HFFc6 (cell line): ENCODE measurements at regions not wholly inside any gene's neighbourhood (a gene's known extent, or its start where the extent isn't known, plus 50 kb on each side); places are given as distances from the start of the nearest gene placed in this dataset.

ENCODE experiments used
- DNase-seq: peaks from one replicate; pipeline ENCODE4 v3.0.0-alpha.2; 2018
- H3K27ac Mint-ChIP-seq: 2 replicates; pipeline ENCODE4 v1.8.0; 2020; ENCODE audit warnings: mild to moderate bottlenecking, mixed read lengths
- H3K27me3 Mint-ChIP-seq: 2 replicates; pipeline ENCODE4 v1.8.0; 2021; ENCODE audit warnings: mild to moderate bottlenecking, moderate library complexity, mixed read lengths; ENCODE audit not compliant: insufficient read depth
- H3K36me3 Mint-ChIP-seq: 2 replicates; pipeline ENCODE4 v1.8.0; 2021; ENCODE audit warnings: low read depth, mixed read lengths
- H3K4me1 Mint-ChIP-seq: 2 replicates; pipeline ENCODE4 v1.8.0; 2020; ENCODE audit warnings: low read depth, mixed read lengths
- H3K4me3 Mint-ChIP-seq: 2 replicates; pipeline ENCODE4 v1.8.0; 2020; ENCODE audit warnings: mild to moderate bottlenecking, moderate library complexity, mixed read lengths
- H3K9me3 Mint-ChIP-seq: 2 replicates; pipeline ENCODE4 v1.8.0; 2020; ENCODE audit warnings: mild to moderate bottlenecking, mixed read lengths
- TF ChIP-seq, protein P1 (sequence below): fragments of 200-600 bp; sonication (generic); IDR thresholded peaks from 2 replicates; pipeline ENCODE4 v1.5.0; 2021; ENCODE audit warnings: antibody characterized with exemption, mild to moderate bottlenecking

DNA sequence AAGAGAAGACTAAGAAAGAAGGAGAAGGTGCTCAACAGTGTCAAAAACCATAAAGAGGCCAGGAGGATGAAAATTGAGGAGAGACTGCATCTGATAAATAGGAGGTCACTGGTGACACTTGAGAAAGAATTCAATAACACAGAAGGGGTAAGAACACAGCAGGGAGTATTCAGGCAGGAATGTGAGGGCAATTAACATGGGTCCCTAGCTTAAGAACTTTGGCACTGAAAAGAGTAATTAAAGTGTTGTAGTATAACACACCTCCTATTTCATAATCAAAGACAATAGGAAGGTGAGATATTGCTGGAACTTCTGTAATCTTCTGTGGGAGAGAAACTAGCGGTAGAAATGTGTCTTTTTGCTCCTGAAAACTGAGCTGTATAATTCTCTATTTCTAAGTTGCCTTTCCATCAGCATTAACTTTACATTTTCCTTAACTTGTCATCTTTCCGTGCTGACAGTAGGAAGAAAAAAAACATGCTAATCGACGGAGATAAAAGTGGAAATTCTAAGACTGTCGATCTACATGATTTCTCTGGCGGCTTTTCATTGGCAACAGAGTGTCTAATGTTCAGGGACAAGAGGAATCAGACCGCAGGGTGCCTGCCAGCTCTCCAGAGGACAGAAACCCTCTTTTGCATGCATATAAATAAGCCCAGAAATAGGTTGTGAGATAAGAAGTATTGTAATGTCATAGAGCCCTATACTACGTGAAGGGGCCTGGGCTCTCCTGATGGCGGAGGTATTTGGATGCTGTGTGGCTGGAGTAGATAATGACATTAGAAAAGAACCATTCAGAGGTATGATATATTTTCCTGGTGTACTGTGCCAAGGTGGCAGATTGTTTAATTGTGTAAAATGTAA is 147.9 kb upstream of the GAP43 start:
- no peak for DNase-seq
- Mint-ChIP-seq H3K27ac (no peak overlapping the region), H3K36me3 (no peaks in the 10 kb centered on the region), H3K9me3 (no peaks in the 10 kb centered on the region), H3K27me3 (peaks cover 2% of the 10 kb centered on the region; the same call in 1 of the 2 replicates), H3K4me3 (no peak overlapping the region), H3K4me1 (no peaks in the 10 kb centered on the region)
- TF ChIP-seq, protein P1, sequence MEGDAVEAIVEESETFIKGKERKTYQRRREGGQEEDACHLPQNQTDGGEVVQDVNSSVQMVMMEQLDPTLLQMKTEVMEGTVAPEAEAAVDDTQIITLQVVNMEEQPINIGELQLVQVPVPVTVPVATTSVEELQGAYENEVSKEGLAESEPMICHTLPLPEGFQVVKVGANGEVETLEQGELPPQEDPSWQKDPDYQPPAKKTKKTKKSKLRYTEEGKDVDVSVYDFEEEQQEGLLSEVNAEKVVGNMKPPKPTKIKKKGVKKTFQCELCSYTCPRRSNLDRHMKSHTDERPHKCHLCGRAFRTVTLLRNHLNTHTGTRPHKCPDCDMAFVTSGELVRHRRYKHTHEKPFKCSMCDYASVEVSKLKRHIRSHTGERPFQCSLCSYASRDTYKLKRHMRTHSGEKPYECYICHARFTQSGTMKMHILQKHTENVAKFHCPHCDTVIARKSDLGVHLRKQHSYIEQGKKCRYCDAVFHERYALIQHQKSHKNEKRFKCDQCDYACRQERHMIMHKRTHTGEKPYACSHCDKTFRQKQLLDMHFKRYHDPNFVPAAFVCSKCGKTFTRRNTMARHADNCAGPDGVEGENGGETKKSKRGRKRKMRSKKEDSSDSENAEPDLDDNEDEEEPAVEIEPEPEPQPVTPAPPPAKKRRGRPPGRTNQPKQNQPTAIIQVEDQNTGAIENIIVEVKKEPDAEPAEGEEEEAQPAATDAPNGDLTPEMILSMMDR = no peak

GRCh38 chr3:115476472-115476871 is 146.8 kb upstream of the GAP43 start:
- Mint-ChIP-seq H3K9me3 (no peaks in the 10 kb centered on the region), H3K27ac (no peak overlapping the region), H3K27me3 (peaks cover 2% of the 10 kb centered on the region; the same call in 1 of the 2 replicates), H3K36me3 (no peaks in the 10 kb centered on the region), H3K4me3 (no peak overlapping the region), H3K4me1 (no peaks in the 10 kb centered on the region)
- TF ChIP-seq, protein P1 = no peak
- no peak for DNase-seq

DNA sequence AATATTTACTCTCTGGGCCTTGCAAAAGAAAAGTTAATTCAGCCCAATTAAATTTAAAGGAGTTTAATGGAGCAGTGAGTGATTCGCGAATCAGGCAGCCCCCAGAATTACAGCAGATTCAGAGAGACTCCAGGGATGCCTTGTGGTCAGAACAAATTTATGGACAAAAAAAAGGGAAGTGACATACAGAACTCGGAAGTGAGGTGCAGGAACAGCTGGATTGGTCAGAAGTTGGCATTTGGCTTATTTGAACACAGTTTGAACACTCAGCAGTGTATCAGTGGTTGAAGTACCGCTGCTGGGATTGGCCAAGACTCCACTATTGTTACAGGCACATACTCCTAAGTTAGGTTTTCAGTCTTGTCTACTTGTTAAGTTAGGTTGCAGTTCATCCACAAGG is 145.0 kb upstream of the GAP43 start:
- Mint-ChIP-seq H3K4me1 (no peaks in the 10 kb centered on the region), H3K9me3 (no peaks in the 10 kb centered on the region), H3K4me3 (no peak overlapping the region), H3K27ac (no peak overlapping the region), H3K27me3 (peaks cover 2% of the 10 kb centered on the region; the same call in 1 of the 2 replicates), H3K36me3 (no peaks in the 10 kb centered on the region)
- TF ChIP-seq, protein P1 = no peak
- no peak for DNase-seq

DNA sequence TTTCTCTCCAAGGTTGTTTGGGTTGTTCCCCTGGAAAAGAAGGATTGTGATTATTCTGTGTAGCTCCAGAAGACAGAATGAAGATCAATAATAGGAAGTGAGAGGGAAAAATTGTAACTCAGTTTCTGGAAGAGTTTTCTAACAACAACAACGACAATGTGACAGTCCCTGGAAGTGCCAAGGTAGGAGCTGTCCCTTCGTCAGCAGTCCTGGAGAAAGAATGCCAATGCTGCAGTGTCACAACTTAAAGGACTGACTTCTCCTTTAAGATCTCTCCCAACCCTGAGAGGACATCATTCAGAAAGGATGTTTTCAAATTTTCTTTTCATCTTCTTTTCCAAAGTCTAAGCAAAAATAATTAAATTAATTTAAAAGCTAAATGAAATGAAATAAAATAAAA is 136.4 kb upstream of the GAP43 start:
- Mint-ChIP-seq H3K9me3 (no peaks in the 10 kb centered on the region), H3K27ac (no peak overlapping the region), H3K4me3 (no peak overlapping the region), H3K36me3 (no peaks in the 10 kb centered on the region), H3K27me3 (no peaks in the 10 kb centered on the region; the same call in 1 of the 2 replicates), H3K4me1 (no peaks in the 10 kb centered on the region)
- TF ChIP-seq, protein P1 = no peak
- no peak for DNase-seq

- no peak overlapping the region for H3K4me3 Mint-ChIP-seq
- H3K27ac Mint-ChIP-seq = no peak overlapping the region
- H3K36me3 Mint-ChIP-seq = no peaks in the 10 kb centered on the region
- no peaks in the 10 kb centered on the region for H3K9me3 Mint-ChIP-seq
- TF ChIP-seq, protein P1 = no peak
- no peaks in the 10 kb centered on the region; the same call in none of the 2 replicates for H3K27me3 Mint-ChIP-seq
- H3K4me1 Mint-ChIP-seq = no peaks in the 10 kb centered on the region
- DNase-seq = no peak
Measured at GRCh38 chr3:115487968-115488367, 135.3 kb upstream of the GAP43 start.
